Activated naive CD8-positive, alpha-beta T cell treated with anti-CD3 and anti-CD28 coated beads for 36 hours (primary cell): ENCODE measurements at regions not wholly inside any gene's neighbourhood (a gene's known extent, or its start where the extent isn't known, plus 50 kb on each side); places are given as distances from the start of the nearest gene placed in this dataset.
"Not testable (repeated sequence)": the region's sequence is repeated elsewhere in the genome, so short reads cannot be mapped to it uniquely, and the experiment has no call there.

ENCODE experiments used
- DNase-seq: peaks from one replicate; pipeline ENCODE4 v3.0.0; 2021
- H3K27ac Mint-ChIP-seq: one replicate; pipeline ENCODE4 v1.8.0; 2022; ENCODE audit warnings: mild to moderate bottlenecking, moderate library complexity, mixed read lengths
- H3K27me3 Mint-ChIP-seq: one replicate; pipeline ENCODE4 v1.8.0; 2022; ENCODE audit warnings: mild to moderate bottlenecking, mixed read lengths
- H3K36me3 Mint-ChIP-seq: one replicate; pipeline ENCODE4 v1.8.0; 2021; ENCODE audit warnings: mild to moderate bottlenecking, mixed read lengths
- H3K4me1 Mint-ChIP-seq: one replicate; pipeline ENCODE4 v1.8.0; 2021; ENCODE audit warnings: mixed read lengths
- H3K4me3 Mint-ChIP-seq: one replicate; pipeline ENCODE4 v1.8.0; 2022; ENCODE audit warnings: mild to moderate bottlenecking, moderate library complexity, mixed read lengths
- H3K9me3 Mint-ChIP-seq: one replicate; pipeline ENCODE4 v1.8.0; 2022; ENCODE audit warnings: mixed read lengths

DNA sequence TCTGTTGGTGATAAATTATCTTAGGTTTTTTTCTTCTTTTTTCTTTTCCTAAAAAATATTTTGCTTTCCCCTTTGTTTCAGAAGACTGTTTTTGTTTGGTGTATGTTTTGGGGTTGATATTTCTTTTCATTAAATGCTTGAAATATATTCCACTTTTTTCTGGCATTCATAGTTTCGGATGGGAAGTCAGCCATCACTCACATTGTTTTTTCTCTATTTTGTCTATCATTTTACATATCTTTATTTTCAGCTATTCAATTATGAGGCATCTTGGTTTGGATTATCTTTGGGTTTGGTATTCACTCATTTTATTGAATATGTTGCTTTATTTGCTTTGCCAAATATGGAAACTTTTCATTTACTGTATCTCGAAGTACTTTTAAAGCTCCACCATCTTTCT, 600.5 kb upstream of the EYS start:
- Mint-ChIP-seq H3K36me3 (peaks cover 1% of the 10 kb centered on the region), H3K27ac (no peak overlapping the region), H3K4me1 (no peaks in the 10 kb centered on the region), H3K27me3 (no peaks in the 10 kb centered on the region), H3K4me3 (no peak overlapping the region), H3K9me3 (peaks cover 19% of the 10 kb centered on the region)
- no peak for DNase-seq

DNA sequence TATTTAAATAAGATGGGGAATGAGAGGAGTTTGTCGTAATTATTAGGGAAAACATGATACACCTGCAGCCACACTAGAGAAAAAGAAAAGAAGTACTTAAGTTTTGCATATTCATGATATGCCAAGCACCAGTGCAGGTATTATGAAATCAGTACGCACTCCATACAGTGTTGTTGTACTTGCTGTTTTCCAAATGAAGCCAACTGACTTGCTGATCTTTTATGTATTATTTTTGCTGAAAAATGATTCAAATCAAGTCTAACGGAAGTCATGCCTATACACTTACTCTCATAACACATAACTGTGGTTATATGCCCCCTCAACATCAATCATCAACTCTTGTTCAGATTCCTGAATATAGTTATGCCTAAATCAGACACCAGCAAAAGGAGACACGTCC, 584.9 kb upstream of the EYS start:
- H3K4me1 Mint-ChIP-seq: no peaks in the 10 kb centered on the region
- no peak for DNase-seq
- no peaks in the 10 kb centered on the region for H3K27me3 Mint-ChIP-seq
- H3K9me3 Mint-ChIP-seq: no peaks in the 10 kb centered on the region
- H3K36me3 Mint-ChIP-seq: no peaks in the 10 kb centered on the region
- no peak overlapping the region for H3K4me3 Mint-ChIP-seq
- H3K27ac Mint-ChIP-seq: no peak overlapping the region

DNA sequence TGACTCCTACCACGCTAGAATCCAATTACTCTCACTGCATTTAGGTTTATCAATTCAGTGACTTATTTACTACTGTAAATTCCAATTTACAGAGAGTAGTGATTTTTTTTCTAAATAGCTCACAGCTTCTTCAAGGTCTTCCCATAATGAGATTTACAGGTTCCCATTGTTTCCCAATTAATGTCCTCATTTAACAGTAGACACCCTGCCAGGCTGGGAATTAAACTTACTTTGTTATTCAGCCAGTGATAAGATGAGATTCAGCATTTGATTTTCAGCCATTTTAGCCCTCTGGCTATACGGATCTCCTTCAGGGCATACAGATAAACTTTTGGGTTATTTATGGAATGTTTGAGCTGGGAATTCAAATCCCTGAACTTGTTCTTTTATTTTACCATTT, 582.9 kb upstream of the EYS start:
- H3K27ac Mint-ChIP-seq: no peak overlapping the region
- peaks cover under 1% of the 10 kb centered on the region for H3K9me3 Mint-ChIP-seq
- no peak overlapping the region for H3K4me3 Mint-ChIP-seq
- no peaks in the 10 kb centered on the region for H3K4me1 Mint-ChIP-seq
- H3K27me3 Mint-ChIP-seq: no peaks in the 10 kb centered on the region
- DNase-seq: no peak
- no peaks in the 10 kb centered on the region for H3K36me3 Mint-ChIP-seq

DNA sequence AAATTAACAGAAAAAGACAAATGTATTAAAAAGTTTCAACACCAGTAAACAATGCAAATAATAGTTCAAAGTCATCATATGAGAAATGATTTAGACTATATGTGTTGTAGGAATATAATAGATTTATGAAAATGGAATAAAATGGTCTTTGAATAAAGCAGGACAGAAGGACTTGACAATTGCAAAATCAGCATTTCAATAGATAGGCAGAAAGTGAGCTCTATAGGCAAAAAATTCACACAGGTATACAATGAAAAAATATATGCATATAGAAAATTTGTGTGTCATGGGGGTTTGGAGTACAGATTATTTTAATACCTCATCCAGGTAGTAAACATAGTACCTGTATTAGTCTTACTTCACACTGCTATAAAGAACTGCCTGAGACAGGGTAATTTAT, 571.1 kb upstream of the EYS start:
- peaks cover 1% of the 10 kb centered on the region for H3K9me3 Mint-ChIP-seq
- DNase-seq: no peak
- no peaks in the 10 kb centered on the region for H3K36me3 Mint-ChIP-seq
- no peaks in the 10 kb centered on the region for H3K27me3 Mint-ChIP-seq
- no peak overlapping the region for H3K4me3 Mint-ChIP-seq
- no peaks in the 10 kb centered on the region for H3K4me1 Mint-ChIP-seq
- H3K27ac Mint-ChIP-seq: no peak overlapping the region

DNA sequence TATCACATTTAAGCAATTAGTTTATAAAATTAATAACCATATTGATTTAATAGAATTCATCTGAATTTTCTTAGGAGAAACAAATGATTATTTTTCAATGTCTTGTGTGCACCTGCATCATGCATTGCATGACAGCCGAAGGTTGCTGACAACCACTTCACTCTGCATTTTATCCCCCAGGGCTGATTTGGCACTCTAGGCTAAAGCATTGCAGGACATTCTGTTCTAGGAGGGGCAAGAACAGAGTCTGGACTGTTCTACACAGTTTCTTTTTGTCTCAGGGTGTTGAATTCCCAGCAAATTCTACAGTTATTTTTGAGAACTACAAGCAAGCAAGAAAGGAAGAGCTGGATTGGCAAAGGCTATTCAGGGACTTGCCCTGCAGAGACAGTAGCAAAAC, 570.4 kb upstream of the EYS start:
- Mint-ChIP-seq H3K4me1 (no peaks in the 10 kb centered on the region), H3K36me3 (no peaks in the 10 kb centered on the region), H3K27ac (no peak overlapping the region), H3K4me3 (no peak overlapping the region), H3K27me3 (no peaks in the 10 kb centered on the region), H3K9me3 (peaks cover 1% of the 10 kb centered on the region)
- no peak for DNase-seq

DNA sequence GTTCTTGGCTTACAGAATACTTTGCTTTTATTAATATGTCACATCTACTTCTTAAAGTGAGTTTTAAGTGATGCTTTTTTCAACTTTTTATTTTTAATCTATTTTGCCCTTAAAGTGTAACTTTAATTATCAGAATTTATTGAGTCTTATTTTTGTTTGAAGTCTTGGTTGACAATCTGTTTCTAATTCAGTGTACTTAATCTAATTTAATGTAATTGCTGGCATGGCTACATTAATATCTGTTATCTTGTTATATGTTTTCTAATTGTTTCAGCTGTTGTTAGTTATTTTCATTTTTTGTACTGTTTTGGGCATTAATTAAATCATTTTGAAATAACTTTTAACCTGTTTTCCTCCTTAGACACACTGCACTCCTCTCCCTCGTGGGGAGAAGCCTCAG, 558.7 kb upstream of the EYS start:
- H3K9me3 Mint-ChIP-seq: no peaks in the 10 kb centered on the region
- H3K27me3 Mint-ChIP-seq: no peaks in the 10 kb centered on the region
- no peaks in the 10 kb centered on the region for H3K36me3 Mint-ChIP-seq
- no peak overlapping the region for H3K4me3 Mint-ChIP-seq
- DNase-seq: no peak
- no peaks in the 10 kb centered on the region for H3K4me1 Mint-ChIP-seq
- H3K27ac Mint-ChIP-seq: no peak overlapping the region

DNA sequence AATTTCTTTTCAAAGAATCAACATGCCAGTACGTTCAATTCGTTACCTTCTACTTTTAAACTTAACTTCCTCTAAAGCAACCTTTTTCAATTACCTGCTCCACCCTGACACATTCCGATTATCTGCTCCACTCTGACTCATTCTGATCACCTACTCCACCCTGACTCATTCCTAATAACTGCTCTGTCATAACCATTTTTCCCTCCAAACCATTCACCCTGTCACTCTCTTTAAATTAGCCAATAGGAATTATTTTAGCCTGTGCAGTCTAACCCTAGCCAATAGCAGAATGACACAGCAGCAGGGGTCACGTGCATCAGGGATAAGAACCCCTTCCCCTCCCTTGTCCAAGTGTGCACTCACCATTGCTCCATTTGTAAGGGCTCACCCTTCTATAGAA, 557.4 kb upstream of the EYS start:
- peaks cover 5% of the 10 kb centered on the region for H3K9me3 Mint-ChIP-seq
- H3K36me3 Mint-ChIP-seq: no peaks in the 10 kb centered on the region
- H3K27ac Mint-ChIP-seq: no peak overlapping the region
- H3K4me3 Mint-ChIP-seq: no peak overlapping the region
- no peak for DNase-seq
- no peaks in the 10 kb centered on the region for H3K27me3 Mint-ChIP-seq
- H3K4me1 Mint-ChIP-seq: no peaks in the 10 kb centered on the region

DNA sequence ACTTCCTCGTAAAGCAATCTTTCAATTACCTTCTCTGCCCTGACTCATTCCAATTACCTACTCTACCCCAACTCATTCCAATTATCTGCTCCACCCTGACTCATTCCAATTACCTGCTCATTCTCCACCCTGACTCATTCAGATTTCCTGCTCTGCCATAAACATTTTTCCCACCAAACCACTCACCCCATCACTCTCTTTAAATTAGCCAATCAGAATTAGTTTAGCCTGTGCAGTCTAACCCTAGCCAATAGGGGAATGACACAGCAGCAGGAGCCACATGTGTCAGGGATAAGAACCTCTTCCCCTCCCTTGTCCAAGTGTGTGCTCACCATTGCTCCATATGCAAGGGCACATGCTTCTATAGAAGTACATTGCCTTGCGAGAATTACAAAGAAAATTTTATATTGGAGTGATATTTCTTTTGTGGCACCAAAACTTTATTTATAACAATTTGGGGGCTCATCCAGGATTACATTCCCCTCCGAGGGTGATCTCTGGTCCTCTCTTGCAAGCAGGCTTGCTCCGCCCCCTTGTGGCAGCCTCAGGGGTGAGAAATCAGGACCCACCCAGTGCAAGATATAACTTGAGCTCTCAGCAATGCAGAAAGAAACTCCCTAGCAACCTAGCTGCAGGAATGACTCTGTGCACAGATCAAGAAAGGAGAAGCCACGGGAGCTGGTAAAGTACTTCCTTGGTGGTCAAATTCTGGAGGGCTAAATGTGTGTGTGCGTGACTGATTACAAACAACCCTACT, 551.9 kb upstream of the EYS start:
- not testable (repeated sequence) for H3K4me3 Mint-ChIP-seq, H3K27ac Mint-ChIP-seq, H3K36me3 Mint-ChIP-seq, H3K27me3 Mint-ChIP-seq, DNase-seq, H3K4me1 Mint-ChIP-seq
- peaks cover 20% of the 10 kb centered on the region for H3K9me3 Mint-ChIP-seq

DNA sequence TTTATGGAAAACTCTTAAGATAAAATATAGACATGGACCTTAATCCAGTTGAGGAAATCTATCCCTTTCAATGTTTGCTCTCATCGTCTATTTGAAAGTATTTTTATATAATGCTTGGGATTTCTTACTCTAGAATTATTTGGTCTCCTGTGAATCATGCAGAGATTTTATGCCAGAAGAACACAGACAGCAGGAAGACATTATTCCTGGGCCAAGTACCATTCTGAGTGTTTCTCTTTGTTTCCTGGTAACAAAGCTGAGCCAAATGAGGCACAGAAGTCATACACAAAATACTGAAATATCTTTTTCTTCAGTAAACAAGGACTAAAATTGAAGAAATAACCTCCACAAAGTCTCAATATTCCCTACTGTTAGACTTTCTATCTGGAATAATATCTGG, 538.2 kb upstream of the EYS start:
- DNase-seq: no peak
- H3K4me1 Mint-ChIP-seq: no peaks in the 10 kb centered on the region

DNA sequence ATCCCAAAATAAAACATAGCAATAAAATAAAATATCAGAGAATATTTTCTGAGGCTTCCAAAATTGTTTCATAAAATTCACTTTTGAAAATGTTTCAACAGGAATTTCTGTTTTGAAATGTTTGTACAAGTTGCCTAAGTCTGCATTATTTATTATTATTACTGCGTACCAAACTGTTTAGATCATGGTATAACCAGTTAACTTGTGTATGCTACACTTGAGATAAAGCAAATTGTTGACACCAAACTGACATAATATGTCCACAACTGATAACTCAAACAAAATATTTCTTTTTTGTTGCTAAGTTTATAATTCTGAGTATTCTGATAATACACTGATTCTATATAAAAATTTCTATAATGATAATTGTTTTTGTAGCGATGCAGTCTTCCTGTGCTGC, 531.8 kb upstream of the EYS start:
- Mint-ChIP-seq H3K4me3 (no peak overlapping the region), H3K9me3 (no peaks in the 10 kb centered on the region), H3K27ac (no peak overlapping the region), H3K4me1 (no peaks in the 10 kb centered on the region), H3K27me3 (no peaks in the 10 kb centered on the region), H3K36me3 (no peaks in the 10 kb centered on the region)
- DNase-seq: no peak

More for the DNA sequence above, 538.2 kb upstream of the EYS start:
- Mint-ChIP-seq H3K36me3 (no peaks in the 10 kb centered on the region), H3K4me3 (no peak overlapping the region), H3K27me3 (no peaks in the 10 kb centered on the region), H3K9me3 (peaks cover 15% of the 10 kb centered on the region), H3K27ac (no peak overlapping the region)

DNA sequence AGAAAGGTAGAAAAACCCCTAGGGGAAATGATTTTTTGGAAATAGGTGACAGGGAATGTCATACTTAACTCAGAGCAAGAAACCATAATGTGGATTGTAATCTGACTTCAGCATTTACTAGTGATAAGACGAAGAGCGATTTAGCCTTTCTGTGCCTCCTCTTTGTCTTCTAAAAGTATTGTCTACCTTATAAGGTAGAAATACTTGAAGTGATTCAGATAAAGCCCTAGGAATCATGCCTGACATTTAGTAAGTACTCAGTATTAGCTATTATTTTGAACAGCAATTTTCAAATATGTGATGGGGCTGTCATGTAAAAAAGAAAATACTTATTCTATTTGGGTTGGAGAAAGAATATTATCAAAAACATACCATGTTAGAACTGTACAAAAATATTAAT, 525.9 kb upstream of the EYS start:
- Mint-ChIP-seq H3K27me3 (no peaks in the 10 kb centered on the region), H3K27ac (no peak overlapping the region), H3K36me3 (no peaks in the 10 kb centered on the region), H3K9me3 (peaks cover 1% of the 10 kb centered on the region), H3K4me3 (no peak overlapping the region), H3K4me1 (no peaks in the 10 kb centered on the region)
- DNase-seq: no peak

DNA sequence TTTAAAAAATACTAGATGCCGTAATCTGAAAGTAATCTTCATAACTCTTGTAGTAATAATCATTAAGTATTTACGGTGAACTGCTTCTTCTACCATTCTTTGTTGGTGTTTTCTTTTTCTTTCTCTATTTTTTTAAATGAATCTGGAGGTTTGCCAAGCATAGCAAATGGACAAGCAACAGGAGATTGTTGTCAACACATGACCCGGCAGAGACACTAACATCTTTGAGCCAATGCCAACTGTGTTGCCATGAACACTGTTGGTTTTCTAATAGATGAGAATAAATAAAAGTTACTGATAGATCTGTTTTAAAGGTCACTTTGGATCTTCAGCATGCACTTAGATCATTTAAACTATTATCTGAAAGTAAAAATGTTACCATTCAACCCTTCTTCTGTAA, 523.6 kb upstream of the EYS start:
- H3K4me3 Mint-ChIP-seq: no peak overlapping the region
- H3K36me3 Mint-ChIP-seq: no peaks in the 10 kb centered on the region
- H3K9me3 Mint-ChIP-seq: peaks cover 1% of the 10 kb centered on the region
- no peak overlapping the region for H3K27ac Mint-ChIP-seq
- H3K4me1 Mint-ChIP-seq: no peaks in the 10 kb centered on the region
- H3K27me3 Mint-ChIP-seq: no peaks in the 10 kb centered on the region
- no peak for DNase-seq

DNA sequence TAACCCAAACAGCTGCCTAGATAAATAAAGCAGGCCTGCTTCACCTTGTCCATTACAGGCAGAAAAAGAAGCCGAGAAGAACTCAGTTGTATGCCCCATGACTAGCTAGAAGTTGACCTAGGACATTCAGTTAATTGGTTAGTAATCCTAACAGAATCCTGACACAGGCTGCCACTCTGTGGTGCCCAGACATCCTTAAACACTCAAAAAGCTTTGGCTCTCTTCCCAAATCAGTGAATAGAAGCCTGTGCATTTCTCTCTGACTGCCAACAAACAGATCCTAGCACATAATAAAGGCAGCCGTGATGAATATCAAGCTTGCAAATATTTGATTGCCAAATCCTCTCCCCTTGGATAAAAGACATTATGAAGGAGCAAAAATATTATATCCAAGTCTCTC, 519.1 kb upstream of the EYS start:
- H3K4me3 Mint-ChIP-seq: no peak overlapping the region
- no peaks in the 10 kb centered on the region for H3K36me3 Mint-ChIP-seq
- no peaks in the 10 kb centered on the region for H3K27me3 Mint-ChIP-seq
- H3K9me3 Mint-ChIP-seq: peaks cover 1% of the 10 kb centered on the region
- H3K27ac Mint-ChIP-seq: no peak overlapping the region
- H3K4me1 Mint-ChIP-seq: no peaks in the 10 kb centered on the region
- DNase-seq: no peak

DNA sequence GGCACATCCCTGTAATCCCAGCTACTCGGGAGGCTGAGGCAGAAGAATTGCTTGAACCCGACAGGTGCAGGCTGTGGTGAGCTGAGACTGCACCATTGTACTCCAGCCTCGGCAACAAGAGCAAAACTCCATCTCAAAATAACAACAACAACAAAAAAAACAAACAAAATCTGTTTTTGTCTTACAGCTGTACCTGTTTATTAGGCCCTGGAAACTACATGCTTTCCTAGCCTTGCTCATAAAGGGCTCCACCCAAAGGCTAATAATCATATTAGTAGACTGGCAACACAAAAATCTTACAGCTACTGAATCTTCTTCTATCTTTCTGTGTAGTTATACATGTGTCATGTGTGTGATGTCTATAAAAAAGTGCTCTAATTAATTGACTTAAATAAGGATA, 503.9 kb upstream of the EYS start:
- Mint-ChIP-seq H3K27ac (no peak overlapping the region), H3K9me3 (peaks cover 7% of the 10 kb centered on the region), H3K4me1 (no peaks in the 10 kb centered on the region), H3K36me3 (no peaks in the 10 kb centered on the region), H3K4me3 (no peak overlapping the region), H3K27me3 (no peaks in the 10 kb centered on the region)
- no peak for DNase-seq

DNA sequence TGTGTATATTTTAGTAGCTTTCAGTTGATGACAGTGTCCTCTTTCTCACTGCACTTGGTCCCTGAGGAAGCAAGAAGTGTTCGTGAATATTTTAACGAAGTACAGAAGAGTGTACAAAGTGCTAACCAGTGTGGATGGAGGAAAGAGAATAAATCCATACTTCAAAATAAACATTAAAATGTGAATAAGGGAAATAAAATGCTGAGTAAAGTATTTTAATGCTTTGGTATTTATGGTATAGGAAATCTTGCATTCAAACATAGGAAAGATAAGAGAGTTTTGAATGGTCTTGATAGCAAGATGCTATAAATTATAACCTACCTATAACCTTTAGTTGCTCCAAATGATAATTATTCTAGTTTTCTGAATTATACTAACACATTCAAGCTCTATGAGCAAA, 493.4 kb upstream of the EYS start:
- Mint-ChIP-seq H3K27ac (no peak overlapping the region), H3K4me3 (no peak overlapping the region), H3K4me1 (no peaks in the 10 kb centered on the region), H3K27me3 (no peaks in the 10 kb centered on the region), H3K9me3 (no peaks in the 10 kb centered on the region), H3K36me3 (no peaks in the 10 kb centered on the region)
- DNase-seq: no peak

DNA sequence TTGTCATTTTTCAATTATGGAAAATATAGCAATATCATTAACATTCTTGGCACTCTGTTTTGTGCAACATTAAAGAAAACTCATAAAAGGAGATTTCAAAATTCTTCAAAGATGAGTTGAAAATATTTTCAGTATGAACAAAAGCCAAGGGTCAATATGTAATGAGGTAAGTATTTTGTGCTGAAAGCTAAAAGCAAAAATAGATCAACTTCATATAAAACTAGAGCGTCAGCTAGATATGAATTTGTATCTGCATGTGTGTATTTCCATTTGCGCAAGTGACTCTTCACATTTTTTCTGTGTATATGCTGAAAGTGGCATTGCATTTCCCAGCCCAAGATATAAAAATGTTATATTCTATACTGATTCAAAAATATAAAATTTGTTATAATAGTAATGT, 492.1 kb upstream of the EYS start:
- Mint-ChIP-seq H3K27ac (no peak overlapping the region), H3K4me3 (no peak overlapping the region), H3K4me1 (no peaks in the 10 kb centered on the region), H3K27me3 (no peaks in the 10 kb centered on the region), H3K9me3 (no peaks in the 10 kb centered on the region), H3K36me3 (no peaks in the 10 kb centered on the region)
- no peak for DNase-seq
